ENCODE measurements at regions not wholly inside any gene's neighbourhood (a gene's known extent, or its start where the extent isn't known, plus 50 kb on each side); places are given as distances from the start of the nearest gene placed in this dataset.

- no peaks in the 10 kb centered on the region for H4K20me1 ChIP-seq (ENCODE audit: insufficient read depth, low read length, poor library complexity, severe bottlenecking)
- no peak overlapping the region for H3K9ac ChIP-seq (ENCODE audit: low read depth, low read length, poor library complexity, severe bottlenecking)
- H3F3A ChIP-seq (ENCODE audit: low read depth), result no peaks in the 10 kb centered on the region
- H3K9me3 ChIP-seq (ENCODE audit: insufficient read depth, low read depth, low read length), result peaks cover 7% of the 10 kb centered on the region; the same call in 1 of the 2 replicates
- H3K79me2 ChIP-seq (ENCODE audit: insufficient read depth, low read length), result no peaks in the 10 kb centered on the region
- H2AFZ ChIP-seq (ENCODE audit: low read length), result no peak overlapping the region
- no peaks in the 10 kb centered on the region for H3K9me2 ChIP-seq (replicated peaks; ENCODE audit: low read depth, low read length)
- no peak overlapping the region for H3K4me2 ChIP-seq (ENCODE audit: low read depth, low read length, poor library complexity, severe bottlenecking)
- H3K27me3 ChIP-seq (ENCODE audit: insufficient read depth, low read length, poor library complexity, severe bottlenecking), result no peaks in the 10 kb centered on the region
- TF ChIP-seq EZH2phosphoT487 (IDR thresholded peaks at IDR 0.05; ENCODE audit: borderline replicate concordance) (no peak), CTCF (conservative IDR thresholded peaks at IDR 0.05; ENCODE audit: low read length) (no peak)
- H3K36me3 ChIP-seq (ENCODE audit: insufficient read depth, low read length), result no peaks in the 10 kb centered on the region
- H3K4me1 ChIP-seq (ENCODE audit: insufficient read depth, low read length, poor library complexity, severe bottlenecking), result no peaks in the 10 kb centered on the region
- no peak overlapping the region for H3K4me3 ChIP-seq (ENCODE audit: low read length, poor library complexity, severe bottlenecking)
Measured at GRCh38 chr5:42148813-42149212, 223.7 kb downstream of the FBXO4 start.

GRCh38 chr5:42157215-42157614, 232.1 kb downstream of the FBXO4 start:
- Histone ChIP-seq H3F3A (ENCODE audit: low read depth) (no peaks in the 10 kb centered on the region), H2AFZ (ENCODE audit: low read length) (no peak overlapping the region), H4K20me1 (ENCODE audit: insufficient read depth, low read length, poor library complexity, severe bottlenecking) (no peaks in the 10 kb centered on the region), H3K27me3 (ENCODE audit: insufficient read depth, low read length, poor library complexity, severe bottlenecking) (no peaks in the 10 kb centered on the region), H3K4me1 (ENCODE audit: insufficient read depth, low read length, poor library complexity, severe bottlenecking) (no peaks in the 10 kb centered on the region), H3K4me3 (ENCODE audit: low read length, poor library complexity, severe bottlenecking) (no peak overlapping the region), H3K36me3 (ENCODE audit: insufficient read depth, low read length) (no peaks in the 10 kb centered on the region), H3K9ac (ENCODE audit: low read depth, low read length, poor library complexity, severe bottlenecking) (no peak overlapping the region), H3K79me2 (ENCODE audit: insufficient read depth, low read length) (no peaks in the 10 kb centered on the region), H3K9me2 (replicated peaks; ENCODE audit: low read depth, low read length) (no peaks in the 10 kb centered on the region), H3K4me2 (ENCODE audit: low read depth, low read length, poor library complexity, severe bottlenecking) (no peak overlapping the region), H3K9me3 (ENCODE audit: insufficient read depth, low read depth, low read length) (no peaks in the 10 kb centered on the region)
- TF ChIP-seq CTCF (conservative IDR thresholded peaks at IDR 0.05; ENCODE audit: low read length) (no peak), EZH2phosphoT487 (IDR thresholded peaks at IDR 0.05; ENCODE audit: borderline replicate concordance) (no peak)

- Histone ChIP-seq H3K4me1 (ENCODE audit: insufficient read depth, low read length, poor library complexity, severe bottlenecking) (no peaks in the 10 kb centered on the region), H3K4me3 (ENCODE audit: low read length, poor library complexity, severe bottlenecking) (no peak overlapping the region), H2AFZ (ENCODE audit: low read length) (no peak overlapping the region), H3K9me3 (ENCODE audit: insufficient read depth, low read depth, low read length) (no peaks in the 10 kb centered on the region), H3K4me2 (ENCODE audit: low read depth, low read length, poor library complexity, severe bottlenecking) (no peak overlapping the region), H3K36me3 (ENCODE audit: insufficient read depth, low read length) (no peaks in the 10 kb centered on the region), H3K79me2 (ENCODE audit: insufficient read depth, low read length) (no peaks in the 10 kb centered on the region), H3K27me3 (ENCODE audit: insufficient read depth, low read length, poor library complexity, severe bottlenecking) (no peaks in the 10 kb centered on the region), H4K20me1 (ENCODE audit: insufficient read depth, low read length, poor library complexity, severe bottlenecking) (no peaks in the 10 kb centered on the region), H3K9me2 (replicated peaks; ENCODE audit: low read depth, low read length) (no peaks in the 10 kb centered on the region), H3K9ac (ENCODE audit: low read depth, low read length, poor library complexity, severe bottlenecking) (no peak overlapping the region), H3F3A (ENCODE audit: low read depth) (no peaks in the 10 kb centered on the region)
- TF ChIP-seq EZH2phosphoT487 (IDR thresholded peaks at IDR 0.05; ENCODE audit: borderline replicate concordance) (no peak), CTCF (conservative IDR thresholded peaks at IDR 0.05; ENCODE audit: low read length) (no peak)
Measured at GRCh38 chr5:42163083-42163482, 238.0 kb downstream of the FBXO4 start.
